Posterior vena cava (tissue), 2 donors: ENCODE measurements at regions not wholly inside any gene's neighbourhood (a gene's known extent, or its start where the extent isn't known, plus 50 kb on each side); places are given as distances from the start of the nearest gene placed in this dataset.
A peak's percentile ranks its signal among the peaks of the same experiment; 100 is the strongest.

ENCODE experiments used
- DNase-seq: peaks from one replicate; pipeline ENCODE4 v3.0.0-alpha.2; 2020; ENCODE audit warnings: low spot score
- intact Hi-C, 2 donors: fragments of 100-400 bp; cut with DNase I; formaldehyde crosslinking; loops; one replicate each; pipeline versions ENCODE4 v1.14.1 to v1.14.2; 2022 to 2023
- donor health status: DM: yes; HTN: yes; CAD: no.
- donor health status: DM: yes; HTN: yes; CAD: no.

- peak; percentile 64 for DNase-seq
- intact Hi-C loops, result no loop called here
Measured at GRCh38 chr6:167660944-167661551, 165.7 kb upstream of the AFDN start.

GRCh38 chr6:167661552-167662044 lies 165.1 kb upstream of the AFDN start:
- peak; percentile 83 for DNase-seq

GRCh38 chr6:167662075-167662880 lies 164.4 kb upstream of the AFDN start:
- peak; percentile 74 for DNase-seq
- intact Hi-C loops, result no loop called here

More at GRCh38 chr6:167661552-167662044, 165.1 kb upstream of the AFDN start:
- intact Hi-C loops, result no loop called here

- peak; percentile 80 for DNase-seq
- intact Hi-C loops, result no loop called here
Measured at GRCh38 chr6:167662881-167663205, 163.9 kb upstream of the AFDN start.

- intact Hi-C loops, result no loop called here
Measured at GRCh38 chr6:167663316-167663715, 163.4 kb upstream of the AFDN start.

GRCh38 chr6:167663784-167664443 lies 162.8 kb upstream of the AFDN start:
- DNase-seq, result peak; percentile 65
- intact Hi-C loops, result no loop called here

More at GRCh38 chr6:167663316-167663715, 163.4 kb upstream of the AFDN start:
- peak; percentile 32 for DNase-seq

GRCh38 chr6:167664678-167665660 lies 161.7 kb upstream of the AFDN start:
- intact Hi-C loops, result no loop called here
- peak; percentile 36 for DNase-seq

- DNase-seq, result peak; percentile 29
- intact Hi-C loops, result no loop called here
Measured at GRCh38 chr6:167665698-167666330, 160.9 kb upstream of the AFDN start.

GRCh38 chr6:167666571-167667203 lies 160.0 kb upstream of the AFDN start:
- intact Hi-C loops, result no loop called here
- peak; percentile 53 for DNase-seq

- DNase-seq, result peak; percentile 48
- intact Hi-C loops, result no loop called here
Measured at GRCh38 chr6:167667204-167668018, 159.3 kb upstream of the AFDN start.

GRCh38 chr6:167668019-167668753 lies 158.5 kb upstream of the AFDN start:
- intact Hi-C loops, result no loop called here
- DNase-seq, result peak; percentile 61

GRCh38 chr6:167668754-167669552 lies 157.8 kb upstream of the AFDN start:
- DNase-seq, result peak; percentile 70
- intact Hi-C loops, result no loop called here

GRCh38 chr6:167669553-167669849 lies 157.2 kb upstream of the AFDN start:
- intact Hi-C loops, result no loop called here
- DNase-seq, result peak; percentile 37

- intact Hi-C loops, result no loop called here
- peak; percentile 32 for DNase-seq
Measured at GRCh38 chr6:167669870-167670802, 156.6 kb upstream of the AFDN start.

GRCh38 chr6:167670938-167671338 lies 155.8 kb upstream of the AFDN start:
- intact Hi-C loops, result no loop called here
- no peak for DNase-seq
